Body of pancreas (tissue), 4 donors: ENCODE measurements at regions not wholly inside any gene's neighbourhood (a gene's known extent, or its start where the extent isn't known, plus 50 kb on each side); places are given as distances from the start of the nearest gene placed in this dataset.

Experiments
- CTCF ChIP-seq, 7 experiments: fragments of 450-650 bp in 4 of 7; fragments of 200-600 bp in 3 of 7; sonication (generic) in 3 of 7; IDR thresholded peaks; one replicate each; pipeline ENCODE4 v1.5.1; 2016 to 2019; ENCODE audit warnings: antibody characterized with exemption in 7 of 7
- POLR2A ChIP-seq, 3 donors: fragments of 450-650 bp; IDR thresholded peaks; one replicate each; pipeline ENCODE4 v1.6.1; 2016; ENCODE audit warnings: antibody characterized with exemption in 3 of 3, mild to moderate bottlenecking in 2 of 3

GRCh38 chr5:99248066-99248465 lies 319.3 kb upstream of the CHD1 start:
- TF ChIP-seq CTCF (IDR thresholded peaks at IDR 0.05) = no peak
- no peak for TF ChIP-seq POLR2A (IDR thresholded peaks at IDR 0.05)
